CD4-positive, alpha-beta T cell treated with Interleukin-4 for 4 hours (primary cell): ENCODE measurements at regions not wholly inside any gene's neighbourhood (a gene's known extent, or its start where the extent isn't known, plus 50 kb on each side); places are given as distances from the start of the nearest gene placed in this dataset.

Experiments
- DNase-seq: peaks from one replicate; pipeline ENCODE4 v3.0.0-alpha.2; 2020

DNA sequence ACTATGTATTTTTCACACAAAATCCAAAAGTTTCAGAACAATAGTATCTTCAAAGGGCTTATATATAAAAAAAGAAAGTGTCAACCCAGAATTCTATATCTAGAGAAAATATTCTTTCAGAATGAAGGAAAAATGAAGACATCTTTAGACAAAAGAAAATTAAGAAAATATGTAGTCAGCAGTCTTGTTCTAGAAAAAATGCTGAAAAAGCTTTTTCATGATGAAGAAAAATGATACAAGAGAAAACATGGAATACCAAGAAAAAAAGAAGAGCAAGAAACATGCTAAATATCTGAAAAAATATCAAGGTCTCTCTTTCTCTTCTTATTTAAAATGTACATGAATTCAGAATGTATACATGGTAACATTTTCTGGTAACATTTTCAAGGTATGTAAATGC lies 816.8 kb upstream of the FAT3 start:
- DNase-seq = no peak

DNA sequence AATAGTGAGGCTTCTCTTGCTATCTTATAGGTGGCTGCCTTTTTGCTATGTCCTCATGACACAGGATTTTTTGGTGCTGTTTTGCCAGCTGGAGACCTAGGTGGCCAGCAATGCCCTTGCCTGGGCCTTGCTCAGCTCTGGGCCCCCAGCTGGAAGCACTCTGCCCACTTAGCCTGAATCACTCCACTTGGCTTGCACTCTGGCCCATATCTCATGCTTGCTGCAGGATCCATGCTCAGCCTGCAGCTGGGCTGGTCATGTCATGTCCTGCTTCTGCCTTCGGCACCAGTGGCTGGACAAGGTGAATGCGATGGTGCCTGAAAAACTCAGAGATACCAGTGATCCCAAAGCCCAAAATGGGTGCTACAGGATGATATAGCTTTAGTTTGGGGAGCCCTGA lies 818.6 kb upstream of the FAT3 start:
- DNase-seq = no peak

DNA sequence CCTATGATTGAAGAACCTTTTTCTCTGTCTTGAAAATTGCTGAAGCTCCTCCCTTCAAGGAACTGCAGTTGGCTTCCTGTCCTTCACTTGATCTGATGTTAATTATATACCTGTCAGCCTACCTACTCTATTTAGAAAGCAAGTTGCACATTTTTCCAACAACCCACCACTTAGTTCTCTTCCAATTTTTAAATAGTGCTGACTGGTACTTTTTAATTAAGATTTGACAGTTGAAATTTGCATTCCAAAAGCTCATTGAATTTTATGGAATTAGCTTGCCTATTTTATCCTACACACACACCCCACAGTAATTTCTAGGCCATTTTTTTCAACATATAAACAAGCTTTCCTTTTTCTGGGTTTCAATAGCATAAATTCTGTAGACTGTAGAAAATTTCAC lies 820.3 kb upstream of the FAT3 start:
- DNase-seq = no peak

DNA sequence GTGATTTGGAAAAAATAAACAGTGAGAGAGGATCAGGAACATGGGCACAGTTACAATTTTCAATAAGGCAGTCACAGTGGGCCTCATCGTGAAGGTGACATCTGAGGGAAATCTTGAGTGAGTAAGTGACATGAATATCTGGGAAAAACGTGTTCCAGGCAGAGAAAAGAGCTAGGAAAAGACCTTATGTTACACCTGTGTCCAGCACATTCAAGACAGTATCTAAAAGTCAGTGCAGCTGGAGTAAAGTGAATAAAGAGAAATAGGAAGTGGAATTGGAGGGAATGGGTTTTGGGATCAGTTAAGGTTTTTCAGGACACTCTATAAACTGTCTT lies 827.5 kb upstream of the FAT3 start:
- no peak for DNase-seq

DNA sequence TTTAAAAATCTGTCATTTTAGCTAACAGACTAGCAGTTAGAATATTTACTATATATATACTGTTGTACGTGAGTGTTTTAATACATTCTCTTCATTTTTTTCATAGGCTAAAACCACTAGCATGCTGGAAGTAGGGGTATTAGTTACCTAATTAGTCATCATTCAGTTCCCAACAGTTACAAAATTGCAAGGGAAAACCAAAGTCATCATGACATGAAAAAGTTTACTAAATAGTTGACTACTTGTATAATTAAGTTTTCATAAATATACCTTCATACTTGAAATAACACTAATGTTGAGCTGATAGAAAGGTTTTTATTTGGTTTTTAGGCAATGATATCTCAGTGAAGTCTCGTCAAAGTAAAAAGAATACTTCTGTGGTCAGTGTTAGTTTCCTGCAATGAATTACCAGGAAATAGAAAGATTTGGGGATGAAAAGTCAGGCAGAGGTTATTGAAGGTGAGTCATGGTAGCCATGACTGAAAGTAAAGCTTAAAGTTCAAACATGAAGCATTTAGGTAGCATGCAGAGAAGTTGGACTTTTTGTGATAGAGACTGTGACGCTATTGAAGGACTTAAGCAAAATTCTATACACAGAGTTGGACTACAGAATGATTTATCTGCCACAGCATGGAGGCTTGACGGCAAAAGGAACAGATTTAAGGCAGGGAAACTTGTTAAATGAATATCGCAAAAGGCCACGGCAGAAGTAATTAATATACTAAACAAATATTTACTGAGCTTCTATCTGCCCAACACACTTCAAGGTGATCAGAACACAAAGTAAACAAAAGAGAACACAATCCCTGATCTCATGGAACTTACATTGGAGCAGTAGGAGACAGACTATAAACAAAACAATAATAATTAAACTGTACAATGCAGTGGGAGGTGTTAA lies 828.1 kb upstream of the FAT3 start:
- no peak for DNase-seq

DNA sequence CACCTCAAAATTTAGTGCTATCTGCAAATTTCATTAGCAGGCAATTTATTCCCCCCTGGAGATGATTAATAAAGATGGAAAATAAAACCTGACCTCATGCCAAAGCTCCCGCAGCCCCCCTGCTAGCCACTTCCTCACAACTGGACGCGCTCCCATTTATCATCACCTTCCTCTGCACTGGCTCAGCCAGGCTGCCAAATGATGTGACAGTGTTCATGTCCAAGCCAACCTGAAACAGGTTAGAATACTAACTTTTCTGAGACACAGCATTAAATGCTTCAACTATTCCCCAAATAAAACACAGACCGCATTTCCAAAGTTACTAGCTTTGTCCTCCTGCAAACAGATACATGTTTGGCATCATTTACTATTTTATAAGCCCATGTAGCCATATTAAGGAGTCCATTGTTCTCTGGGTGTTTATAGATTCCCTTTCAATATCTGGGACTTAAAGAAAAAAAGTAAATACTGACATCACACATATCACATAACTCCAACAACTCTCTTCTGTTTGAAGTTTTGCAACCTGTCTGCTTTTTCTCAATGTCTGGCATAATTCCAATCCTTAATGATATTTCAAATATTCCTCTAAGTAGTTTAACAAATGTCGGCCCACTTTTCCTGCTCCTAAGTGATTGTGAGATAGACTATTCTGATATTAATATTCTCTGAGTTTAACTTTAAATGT lies 829.7 kb upstream of the FAT3 start:
- DNase-seq = no peak

DNA sequence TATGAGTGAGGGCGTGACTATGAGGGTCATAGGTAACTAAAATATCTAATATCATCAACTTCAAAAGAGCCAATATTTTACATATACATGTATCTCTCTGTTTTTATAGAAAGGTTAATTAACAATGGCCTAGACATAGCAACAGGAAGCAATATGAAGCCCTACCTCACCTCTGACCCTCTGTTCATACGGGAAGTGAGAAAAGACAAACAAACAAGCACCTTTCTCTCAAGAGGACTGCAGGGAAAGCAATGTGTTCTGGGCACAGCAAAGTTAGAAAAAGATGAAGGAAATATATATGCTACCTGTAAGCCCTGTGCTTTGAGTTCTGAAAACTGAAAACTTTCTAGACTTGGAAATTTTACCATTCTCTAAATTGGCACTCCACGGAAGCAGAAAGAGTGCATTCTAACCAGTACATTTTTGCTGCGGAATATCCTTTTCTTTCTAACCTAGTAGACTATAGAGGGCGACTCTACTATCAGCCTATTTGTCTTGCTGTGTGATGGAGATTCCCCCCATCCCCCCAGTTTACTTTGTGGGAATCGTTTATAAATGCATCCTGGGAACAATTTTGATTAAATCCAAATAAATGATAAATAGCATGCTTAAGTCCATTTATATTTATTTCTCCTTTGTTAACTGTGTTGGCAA lies 830.4 kb upstream of the FAT3 start:
- no peak for DNase-seq

DNA sequence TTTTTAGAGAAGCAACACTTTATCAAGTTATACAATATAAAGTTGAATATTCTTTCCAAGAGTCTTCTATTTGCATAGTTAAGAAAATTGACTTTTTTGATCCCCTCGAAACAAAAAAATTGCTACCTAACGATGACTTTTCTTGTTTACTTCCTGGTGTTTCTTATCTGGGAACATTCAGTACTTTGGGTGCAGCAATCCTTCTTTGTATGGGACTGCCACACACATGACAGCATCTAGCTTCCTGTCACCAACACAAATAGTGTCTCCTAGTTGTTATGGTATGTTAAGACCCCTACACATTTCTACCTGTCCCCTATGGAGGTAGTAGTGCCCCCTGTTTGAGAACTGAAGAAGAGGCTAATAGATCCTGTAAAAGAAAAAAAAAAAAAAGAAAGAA lies 841.7 kb upstream of the FAT3 start:
- DNase-seq = no peak

DNA sequence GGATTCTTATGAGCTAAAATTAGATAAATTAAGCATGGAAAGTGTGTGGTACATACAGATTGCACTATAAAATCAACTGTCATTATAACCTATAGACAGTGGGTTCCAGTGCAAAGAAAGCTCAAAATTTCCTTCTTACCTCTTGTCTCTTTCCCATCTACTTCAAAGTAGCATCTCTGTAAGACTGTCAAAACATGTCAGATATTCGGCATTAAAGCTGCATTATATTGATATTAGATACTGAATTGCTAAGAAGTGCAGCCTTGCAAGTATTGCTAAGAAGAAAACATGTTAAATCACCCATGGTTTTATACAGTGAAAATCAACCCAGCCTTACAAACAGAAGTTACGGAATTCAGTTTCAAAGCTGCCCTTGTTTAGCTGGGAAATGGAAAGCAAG lies 849.8 kb upstream of the FAT3 start:
- DNase-seq = no peak

DNA sequence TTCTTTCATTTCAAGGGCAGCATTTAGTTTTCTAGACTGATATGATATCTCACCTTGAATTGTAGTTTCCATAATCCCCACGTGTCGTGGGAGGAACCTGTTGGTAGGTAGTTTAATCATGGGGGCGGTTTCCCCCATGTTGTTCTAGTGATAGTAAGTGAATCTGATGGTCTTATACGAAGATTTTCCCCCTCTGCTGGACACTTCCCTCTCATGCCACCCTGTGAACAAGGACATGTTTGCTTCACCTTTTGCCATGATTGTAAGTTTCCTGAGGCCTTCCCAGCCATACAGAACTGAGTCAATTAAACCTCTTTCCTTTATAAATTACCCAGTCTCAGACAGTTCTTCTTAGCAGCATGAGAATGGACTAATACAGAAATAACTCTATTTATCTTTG lies 851.1 kb upstream of the FAT3 start:
- no peak for DNase-seq

DNA sequence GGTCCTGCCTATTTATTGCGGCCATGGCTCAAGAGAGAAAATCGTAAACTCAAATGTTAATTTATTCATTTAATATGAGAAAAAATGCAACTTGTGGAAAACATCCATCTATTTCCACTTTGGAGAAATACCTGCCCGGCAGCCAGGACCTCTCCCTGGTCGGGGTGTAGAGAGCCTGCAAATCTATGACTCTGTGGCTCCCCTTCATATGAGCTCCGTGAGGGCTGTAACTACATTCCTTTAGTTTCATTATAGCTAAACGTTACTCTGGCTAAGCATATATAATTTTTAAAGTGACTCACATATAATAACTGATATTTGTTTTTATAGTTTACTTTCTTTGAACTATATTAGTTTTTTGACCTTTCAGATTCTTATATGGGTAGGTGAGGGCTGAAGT lies 857.8 kb upstream of the FAT3 start:
- DNase-seq = no peak

DNA sequence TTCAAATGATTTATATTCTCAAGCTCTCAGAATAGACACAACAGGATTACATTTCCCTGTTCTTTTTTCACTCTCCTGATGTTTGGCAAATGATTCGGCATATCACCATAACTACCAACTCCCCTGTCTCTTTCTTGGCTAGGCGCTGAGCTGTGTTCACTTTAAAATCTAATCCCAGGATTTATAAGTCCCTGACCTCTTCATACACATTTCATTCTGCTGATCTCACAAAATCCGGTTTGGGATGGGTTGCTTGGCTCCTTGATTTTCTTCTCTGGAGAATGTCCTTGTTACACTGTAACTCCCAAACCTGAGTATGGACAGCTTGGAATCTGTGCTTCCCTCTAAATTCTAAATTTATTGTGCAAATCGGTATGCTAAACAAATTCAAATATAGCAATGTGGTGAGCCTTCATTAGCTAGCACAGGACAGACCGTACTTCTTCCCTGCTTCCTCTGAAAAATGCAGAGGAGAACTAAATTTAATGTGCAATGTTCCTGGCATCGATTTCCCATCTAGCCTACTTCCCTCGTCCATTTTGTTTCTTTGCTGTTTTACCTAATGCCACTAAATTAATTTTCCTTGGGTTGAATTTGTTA lies 858.5 kb upstream of the FAT3 start:
- DNase-seq = no peak

DNA sequence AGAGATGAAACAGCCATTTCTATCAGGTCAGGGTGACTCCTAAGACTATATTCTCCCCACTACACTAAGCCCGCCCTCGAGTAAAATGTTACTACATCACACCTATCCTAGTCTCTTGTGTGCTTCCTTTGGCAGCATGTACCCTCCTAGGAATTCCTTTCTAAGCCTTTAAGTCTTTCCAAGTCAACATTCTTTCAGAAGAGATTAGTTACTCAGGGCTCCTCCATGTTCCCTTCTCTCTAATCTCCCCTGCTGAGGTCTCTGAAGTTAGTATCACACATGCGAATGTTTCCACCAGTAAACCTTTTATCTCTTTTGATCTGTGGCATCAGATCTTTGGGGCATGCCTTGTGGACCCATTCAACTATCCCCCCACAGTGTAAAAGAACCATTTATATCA lies 873.7 kb upstream of the FAT3 start:
- DNase-seq = no peak

DNA sequence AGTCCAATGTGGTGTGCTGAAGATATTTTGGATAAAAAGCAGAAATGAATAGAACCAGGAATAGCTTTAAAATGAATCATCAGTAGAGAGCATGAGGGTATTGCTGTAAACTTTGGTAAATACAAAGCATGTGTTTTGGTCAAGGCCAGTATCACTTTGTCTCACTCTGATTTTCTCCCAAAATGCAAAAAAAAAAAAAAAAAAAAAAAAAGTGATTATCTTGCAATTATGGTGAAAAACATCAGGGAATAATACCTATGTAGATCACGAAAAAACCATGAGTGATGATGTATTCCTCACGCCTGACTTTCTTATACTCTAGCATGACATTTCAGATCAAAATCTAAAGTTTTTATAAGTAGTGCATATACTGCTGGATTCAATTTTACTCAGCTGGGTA lies 897.9 kb upstream of the FAT3 start:
- no peak for DNase-seq

DNA sequence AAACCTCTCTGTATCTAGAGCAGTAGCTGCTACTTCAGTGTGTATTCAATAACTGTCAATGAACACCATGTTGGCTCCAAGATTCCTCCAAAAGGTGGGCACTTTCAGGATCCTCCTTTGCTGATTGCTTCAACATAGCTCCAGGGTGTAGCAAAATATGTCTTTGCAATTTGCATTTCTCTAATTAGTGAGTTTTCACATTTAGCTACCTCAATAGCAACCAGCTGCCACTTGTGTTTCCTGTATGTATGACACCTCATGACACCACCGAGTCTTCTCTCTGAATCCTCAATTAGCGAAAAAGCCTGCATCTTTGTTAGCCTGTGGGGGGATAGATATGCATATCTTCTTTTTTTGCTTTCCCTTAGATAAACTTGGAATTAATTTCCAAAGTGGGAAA lies 898.3 kb upstream of the FAT3 start:
- DNase-seq = no peak

DNA sequence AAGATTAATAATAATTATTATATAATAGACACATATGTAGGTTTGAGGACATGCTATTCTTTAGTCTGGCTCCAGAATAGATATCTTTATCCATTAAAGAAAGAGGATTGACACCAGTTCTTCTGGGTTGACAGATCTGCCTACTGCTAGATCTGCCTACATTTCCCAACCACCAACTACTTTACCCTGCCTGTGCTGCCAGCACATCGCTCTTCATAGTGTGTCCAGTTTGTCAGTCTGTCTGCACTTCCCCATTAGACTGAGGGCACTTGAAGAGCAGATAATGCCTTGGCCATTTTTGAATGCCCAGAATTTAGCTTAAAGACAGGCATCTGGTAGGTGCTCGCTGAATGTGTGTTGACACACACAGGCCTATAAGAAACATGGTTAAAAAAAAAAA lies 910.1 kb upstream of the FAT3 start:
- no peak for DNase-seq

DNA sequence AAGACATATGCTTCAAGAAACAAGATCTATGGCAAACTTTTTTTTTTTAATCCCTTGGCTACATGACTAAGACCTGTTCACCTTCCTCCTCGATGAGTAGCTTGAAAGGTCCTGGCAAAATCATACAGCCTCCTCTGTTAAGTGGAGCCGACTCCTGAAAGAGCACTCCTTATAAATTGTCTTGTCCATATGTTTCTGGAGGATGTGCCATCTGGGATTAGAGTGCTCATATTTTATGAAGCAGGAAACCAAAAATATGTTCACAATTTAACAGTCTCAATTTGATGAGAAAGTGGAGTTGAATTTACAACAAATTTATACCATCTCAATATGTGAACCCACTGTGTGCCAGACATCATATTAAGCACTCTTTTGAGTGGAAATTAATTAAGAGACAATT lies 912.1 kb upstream of the FAT3 start:
- DNase-seq = no peak

DNA sequence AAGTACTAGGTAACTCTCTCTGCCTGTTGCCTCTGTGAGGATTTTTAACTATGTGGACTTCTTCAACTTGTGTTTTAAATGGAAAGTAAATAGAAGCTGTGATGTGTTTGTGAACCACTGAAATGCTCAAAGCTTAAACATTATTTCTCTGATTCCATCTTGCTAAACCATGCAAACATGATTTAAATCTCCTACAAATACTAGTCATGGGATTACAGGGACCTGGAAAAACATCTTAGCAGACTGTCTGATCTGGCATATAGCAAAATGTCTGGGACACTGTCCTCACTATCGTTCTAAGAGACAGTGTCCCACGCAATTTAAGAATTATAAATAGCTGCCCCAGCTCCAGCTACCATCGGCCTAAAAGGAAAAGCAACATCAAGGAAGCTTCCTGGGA lies 914.5 kb upstream of the FAT3 start:
- DNase-seq = no peak

DNA sequence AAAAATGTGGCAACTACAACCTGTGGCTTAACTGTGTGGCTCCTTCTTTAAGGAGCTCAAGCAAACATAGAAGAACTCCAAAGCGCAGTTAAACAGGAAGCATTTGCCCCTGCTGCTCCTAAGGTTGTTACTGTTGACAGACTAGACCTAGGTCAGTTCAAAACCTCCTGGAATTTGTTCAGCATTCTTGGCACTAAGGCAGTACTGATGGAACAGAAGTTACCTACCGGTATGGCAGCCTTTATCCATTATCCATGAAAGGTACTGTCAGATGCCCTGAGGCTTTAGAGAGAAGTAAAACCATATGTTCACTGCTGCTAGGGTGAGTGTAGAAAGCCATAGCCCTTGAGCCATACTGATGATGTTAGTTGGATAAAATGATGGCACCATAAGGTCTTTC lies 916.5 kb upstream of the FAT3 start:
- DNase-seq = no peak

DNA sequence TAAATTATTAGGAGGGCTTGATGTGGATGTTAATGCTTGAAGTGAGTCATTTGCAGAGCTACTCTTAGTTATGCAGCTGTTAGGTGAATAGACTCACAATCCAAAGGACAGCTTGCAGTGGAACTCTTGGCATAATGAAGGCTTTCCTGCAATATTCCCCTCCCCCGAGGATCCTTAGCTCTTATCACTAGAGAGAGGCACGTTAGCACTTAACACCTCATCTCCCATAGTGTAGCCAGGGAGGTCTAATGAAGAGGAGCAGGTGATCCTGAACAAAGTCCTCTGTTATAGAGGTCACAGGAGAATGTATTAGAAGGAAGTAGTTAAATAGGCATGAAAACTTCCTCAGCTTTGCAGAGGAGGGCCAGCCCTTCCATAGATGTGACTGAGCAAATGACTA lies 919.2 kb upstream of the FAT3 start:
- DNase-seq = no peak

DNA sequence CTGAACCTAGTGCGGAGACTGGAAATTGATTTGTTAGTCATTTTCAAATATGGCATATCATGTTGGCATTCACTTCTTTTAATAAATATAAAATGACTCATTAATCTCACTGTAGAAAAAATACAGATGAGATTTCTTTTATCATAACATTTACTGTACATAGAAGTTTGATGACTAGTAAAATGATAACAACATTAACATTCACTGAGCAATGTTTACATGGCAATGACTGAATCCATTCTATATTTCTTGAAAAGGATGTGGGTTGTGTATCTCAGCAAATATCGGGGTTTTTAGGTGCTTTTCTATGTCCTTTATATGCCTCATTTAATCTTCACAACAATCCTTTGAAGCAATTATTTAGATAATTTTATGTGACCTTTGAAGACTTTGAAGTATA lies 920.9 kb upstream of the FAT3 start:
- DNase-seq = no peak

DNA sequence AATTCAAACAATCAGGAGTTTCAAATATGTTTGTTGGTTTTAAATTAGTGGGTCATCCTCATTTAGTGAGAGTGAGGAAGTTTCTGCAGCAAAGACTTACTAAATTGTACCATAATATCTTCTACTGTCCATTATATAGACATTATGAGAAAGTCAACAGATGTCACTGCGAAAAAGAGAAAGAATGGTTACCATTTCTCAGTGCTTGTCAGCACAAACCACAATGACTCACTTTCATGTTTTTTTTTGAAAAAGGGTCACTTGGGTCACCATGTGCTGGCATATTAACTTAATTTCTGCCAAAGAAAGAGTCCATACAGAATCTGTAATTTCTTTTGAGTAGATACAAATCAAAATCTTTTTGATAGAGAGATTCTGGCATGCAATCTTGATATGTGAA lies 924.6 kb upstream of the FAT3 start:
- no peak for DNase-seq

DNA sequence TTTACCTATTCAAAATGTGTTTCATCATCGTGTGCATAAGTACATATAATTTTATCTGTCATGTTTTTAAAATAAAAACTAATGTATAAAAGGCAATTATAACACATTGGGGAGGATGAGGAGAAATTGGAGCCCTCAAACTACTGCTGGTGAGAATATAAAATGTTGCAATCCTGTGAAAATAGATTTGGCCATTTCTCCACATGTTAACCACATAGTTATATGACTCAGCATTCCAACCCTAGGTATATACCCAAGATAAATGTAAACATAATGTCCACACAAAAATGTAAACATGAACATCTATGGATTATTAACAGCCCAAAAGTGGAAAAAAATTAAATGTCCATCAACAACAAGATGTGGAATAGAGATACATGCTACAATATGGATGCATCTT lies 928.0 kb upstream of the FAT3 start:
- DNase-seq = no peak

DNA sequence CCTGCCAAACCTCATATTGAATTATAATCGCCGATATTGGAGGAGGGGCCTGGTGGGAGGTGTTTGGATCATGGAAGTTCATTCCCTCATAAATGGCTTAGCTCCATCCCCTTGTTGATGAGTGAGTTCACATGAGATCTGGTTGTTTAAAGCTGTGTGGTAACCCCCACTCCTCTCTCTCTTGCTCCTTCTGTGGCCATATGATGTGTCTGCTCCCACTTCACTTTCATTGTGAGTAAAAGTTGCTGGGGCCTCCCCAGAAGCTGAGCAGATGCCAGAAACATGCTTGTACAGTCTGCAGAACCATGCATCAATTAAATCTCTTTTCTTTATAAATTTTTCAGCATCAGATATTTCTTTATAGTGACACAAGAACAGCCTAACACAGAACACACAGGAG lies 929.0 kb upstream of the FAT3 start:
- DNase-seq = no peak
